ENCODE measurements at regions not wholly inside any gene's neighbourhood (a gene's known extent, or its start where the extent isn't known, plus 50 kb on each side); places are given as distances from the start of the nearest gene placed in this dataset.
A peak's percentile ranks its signal among the peaks of the same experiment; 100 is the strongest.

DNA sequence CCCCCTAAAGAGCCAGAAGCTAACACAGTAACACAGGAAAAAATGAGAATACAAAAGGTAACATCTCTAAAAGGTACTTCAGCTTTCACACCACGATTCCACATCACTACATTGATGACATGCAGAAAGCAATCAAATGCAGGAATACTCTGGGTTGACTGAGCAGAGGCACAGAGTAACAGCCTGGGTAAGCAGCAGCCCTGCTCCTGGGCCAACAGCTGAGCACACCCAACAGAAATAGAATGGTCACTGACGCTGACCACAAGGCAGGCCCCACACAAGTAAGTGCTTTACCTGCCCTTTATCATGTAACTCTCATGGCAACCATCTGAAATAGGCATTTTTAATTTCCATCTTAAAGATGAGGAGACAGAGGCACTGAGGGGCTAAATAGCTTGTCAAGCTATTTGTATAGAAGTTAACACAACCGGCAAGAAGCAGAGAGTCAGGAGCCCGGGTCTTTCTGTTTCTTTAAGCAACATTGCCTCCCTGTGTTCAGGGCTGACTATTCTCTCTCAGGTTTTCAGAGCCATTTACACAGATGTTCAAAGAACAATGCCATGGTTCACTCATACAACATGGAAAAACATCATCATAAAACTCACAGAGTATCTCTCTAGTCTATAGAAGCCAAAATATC is 168.9 kb downstream of the ZNF674 start:
- H3K4me2 ChIP-seq (ENCODE audit: insufficient read depth, low read length) = no peak overlapping the region
- intact Hi-C loops (cut with micrococcal nuclease) = loop anchor here (1.0 to 5.0 kb wide), 5 partner anchors 49 to 1054 kb away; no protein-coding TSS in a partner anchor
- POLR2A ChIA-PET = interaction anchor here (0.7 kb wide), 1 partner anchor 861 kb away, joined by 3 read pairs; no protein-coding TSS in a partner anchor
- DNase-seq (ENCODE audit: low read depth, low spot score) (peak; percentile 80), FAIRE-seq (peak; percentile 52)
- no peak overlapping the region for H2AFZ ChIP-seq (ENCODE audit: low read depth, low read length)
- H4K20me1 ChIP-seq (replicated peaks; ENCODE audit: control insufficient read depth, extremely low read depth, insufficient read depth, low read length) = no peaks in the 10 kb centered on the region
- H3K9me1 ChIP-seq (replicated peaks; ENCODE audit: control insufficient read depth, extremely low read depth, insufficient read depth, low read length) = no peaks in the 10 kb centered on the region
- no peak overlapping the region for H3K9ac ChIP-seq (replicated peaks; ENCODE audit: extremely low read depth, insufficient read depth, low read length)
- no peak for TF ChIP-seq POLR2AphosphoS5 (IDR thresholded peaks at IDR 0.05; ENCODE audit: insufficient read depth, low read depth, low read length)
- TF ChIP-seq POLR2A (IDR thresholded peaks at IDR 0.05; ENCODE audit: low read depth, low read length) = no peak
- TF ChIP-seq EZH2 (IDR thresholded peaks at IDR 0.05; ENCODE audit: borderline replicate concordance, low read depth, low read length, severe bottlenecking) = no peak
- TF ChIP-seq, protein P1, sequence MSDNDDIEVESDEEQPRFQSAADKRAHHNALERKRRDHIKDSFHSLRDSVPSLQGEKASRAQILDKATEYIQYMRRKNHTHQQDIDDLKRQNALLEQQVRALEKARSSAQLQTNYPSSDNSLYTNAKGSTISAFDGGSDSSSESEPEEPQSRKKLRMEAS (IDR thresholded peaks at IDR 0.05; ENCODE audit: insufficient read depth, insufficient read length) = no peak
- TF ChIP-seq GATA2 (IDR thresholded peaks at IDR 0.05; ENCODE audit: insufficient read depth, insufficient read length, low read depth, low read length) = no peak
- no peak for TF ChIP-seq MYC (IDR thresholded peaks at IDR 0.05; ENCODE audit: low read depth, low read length)
- TF ChIP-seq, protein P2, sequence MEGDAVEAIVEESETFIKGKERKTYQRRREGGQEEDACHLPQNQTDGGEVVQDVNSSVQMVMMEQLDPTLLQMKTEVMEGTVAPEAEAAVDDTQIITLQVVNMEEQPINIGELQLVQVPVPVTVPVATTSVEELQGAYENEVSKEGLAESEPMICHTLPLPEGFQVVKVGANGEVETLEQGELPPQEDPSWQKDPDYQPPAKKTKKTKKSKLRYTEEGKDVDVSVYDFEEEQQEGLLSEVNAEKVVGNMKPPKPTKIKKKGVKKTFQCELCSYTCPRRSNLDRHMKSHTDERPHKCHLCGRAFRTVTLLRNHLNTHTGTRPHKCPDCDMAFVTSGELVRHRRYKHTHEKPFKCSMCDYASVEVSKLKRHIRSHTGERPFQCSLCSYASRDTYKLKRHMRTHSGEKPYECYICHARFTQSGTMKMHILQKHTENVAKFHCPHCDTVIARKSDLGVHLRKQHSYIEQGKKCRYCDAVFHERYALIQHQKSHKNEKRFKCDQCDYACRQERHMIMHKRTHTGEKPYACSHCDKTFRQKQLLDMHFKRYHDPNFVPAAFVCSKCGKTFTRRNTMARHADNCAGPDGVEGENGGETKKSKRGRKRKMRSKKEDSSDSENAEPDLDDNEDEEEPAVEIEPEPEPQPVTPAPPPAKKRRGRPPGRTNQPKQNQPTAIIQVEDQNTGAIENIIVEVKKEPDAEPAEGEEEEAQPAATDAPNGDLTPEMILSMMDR (IDR thresholded peaks at IDR 0.05; ENCODE audit: extremely low read depth in 1 of 2, insufficient read depth in 1 of 2, low read depth in 1 of 2, low read length in 2 of 2) = peak; percentile 21 to 32
- CTCF ChIA-PET = interaction anchor here (0.6 to 3.2 kb wide), 43 partner anchors 10 to 1189 kb away, joined by 3 to 55 read pairs (median 4); no protein-coding TSS in a partner anchor
- H3K27me3 ChIP-seq (ENCODE audit: control insufficient read depth in 2 of 2, insufficient read depth in 2 of 2, low read length in 2 of 2) = no peaks in the 10 kb centered on the region
- no peaks in the 10 kb centered on the region for H3K79me2 ChIP-seq (ENCODE audit: control insufficient read depth, insufficient read depth, low read length)
- H3K4me3 ChIP-seq (replicated peaks in 1 of 3; ENCODE audit: insufficient read depth in 1 of 3, low read depth in 1 of 3, low read length in 3 of 3) = no peak overlapping the region
- no peaks in the 10 kb centered on the region for H3K36me3 ChIP-seq (ENCODE audit: control insufficient read depth in 2 of 2, extremely low read depth in 1 of 2, insufficient read depth in 2 of 2, low read length in 2 of 2)
- no peaks in the 10 kb centered on the region for H3K9me3 ChIP-seq (replicated peaks; ENCODE audit: control insufficient read depth, insufficient read depth, low read length)
- no TSS peak for BruUV-seq (replicated peaks)
- no peak overlapping the region for H3K27ac ChIP-seq (ENCODE audit: insufficient read depth, low read depth, low read length)
- dilution Hi-C loops (cut with MboI; ENCODE audit: extremely low pct_ligation_motif_present, low sequenced_read_pairs) = no loop called here
- H3K4me1 ChIP-seq (ENCODE audit: control insufficient read depth, extremely low read depth, insufficient read depth, low read length) = peaks cover 4% of the 10 kb centered on the region
